H1 (cell line): ENCODE measurements at regions not wholly inside any gene's neighbourhood (a gene's known extent, or its start where the extent isn't known, plus 50 kb on each side); places are given as distances from the start of the nearest gene placed in this dataset.

Source experiments
- CTCF ChIA-PET: fragments of 300-600 bp; sonication (Branson Sonifier 250); formaldehyde crosslinking; loops from one replicate; lab custom pipeline; 2021; ENCODE audit not compliant: partially characterized antibody; lab: Charles Lee
- POLR2A ChIA-PET: fragments of 300-600 bp; sonication (Branson Sonifier 250); formaldehyde crosslinking; loops from one replicate; lab custom pipeline; 2021; ENCODE audit warnings: inconsistent platforms; ENCODE audit not compliant: partially characterized antibody; lab: Charles Lee
- DNase-seq, 2 experiments: peaks; one replicate each; pipeline versions ENCODE4 v3.0.0 to v3.0.0-alpha.2; 2010 to 2022; ENCODE audit warnings: low spot score in 2 of 2, low read depth in 1 of 2, mixed read lengths in 1 of 2
- FAIRE-seq: peaks from 2 replicates; lab custom pipeline; 2011; peaks lifted over from hg19 to GRCh38; lab: Jason Lieb, UNC
- H2AFZ ChIP-seq: 2 replicates; pipeline ENCODE4 v1.8.1; 2012; ENCODE audit warnings: low read length, inconsistent platforms
- H2AK5ac ChIP-seq: 2 replicates; pipeline ENCODE4 v1.6.1; 2013; ENCODE audit warnings: low read depth, low read length
- H2BK120ac ChIP-seq: replicated peaks from 2 replicates; pipeline ENCODE3; 2013; ENCODE audit warnings: low read depth, low read length, inconsistent platforms
- H2BK12ac ChIP-seq: 2 replicates; pipeline ENCODE4 v1.6.1; 2013; ENCODE audit warnings: low read depth, low read length
- H2BK15ac ChIP-seq: 2 replicates; pipeline ENCODE4 v1.6.1; 2013; ENCODE audit warnings: low read length
- H2BK20ac ChIP-seq: 2 replicates; pipeline ENCODE4 v1.6.1; 2013; ENCODE audit warnings: low read length
- H2BK5ac ChIP-seq: 2 replicates; pipeline ENCODE4 v1.6.1; 2013; ENCODE audit warnings: low read depth, low read length
- H3K14ac ChIP-seq: 2 replicates; pipeline ENCODE4 v1.6.1; 2013; ENCODE audit warnings: inconsistent platforms; ENCODE audit not compliant: insufficient read length
- H3K18ac ChIP-seq: 2 replicates; pipeline ENCODE4 v1.6.1; 2013; ENCODE audit warnings: low read length; ENCODE audit errors: extremely low read depth
- H3K23ac ChIP-seq: 2 replicates; pipeline ENCODE4 v1.6.1; 2013; ENCODE audit warnings: inconsistent platforms; ENCODE audit not compliant: insufficient read length
- H3K23me2 ChIP-seq: 2 replicates; pipeline ENCODE4 v1.6.1; 2013; ENCODE audit warnings: low read depth, low read length
- H3K27ac ChIP-seq: 2 replicates; pipeline ENCODE4 v1.6.1; 2011; ENCODE audit warnings: low read depth, low read length, inconsistent platforms
- H3K27me3 ChIP-seq, 4 experiments: replicated peaks in 1 of 4; 1 replicate in 1 of 4; 2 replicates in 3 of 4; pipeline versions ENCODE4 v1.6.1 to v1.8.1; 2011 to 2013; ENCODE audit warnings: low read length in 3 of 4, mild to moderate bottlenecking in 3 of 4, inconsistent platforms in 2 of 4, mixed read lengths in 2 of 4, moderate library complexity in 1 of 4; ENCODE audit not compliant: control insufficient read depth in 3 of 4, insufficient read depth in 3 of 4; ENCODE audit errors: extremely low read depth in 1 of 4
- H3K36me3 ChIP-seq, 4 experiments: 2 replicates each; pipeline versions ENCODE4 v1.6.1 to v1.8.1; 2011 to 2013; ENCODE audit warnings: mild to moderate bottlenecking in 4 of 4, low read length in 3 of 4, moderate library complexity in 2 of 4, control low read depth in 1 of 4, inconsistent platforms in 1 of 4; ENCODE audit not compliant: insufficient read depth in 4 of 4, control insufficient read depth in 2 of 4
- H3K4ac ChIP-seq: replicated peaks from 2 replicates; pipeline ENCODE3; 2013; ENCODE audit warnings: low read length, low read depth, mixed read lengths, inconsistent platforms; ENCODE audit not compliant: insufficient read length
- H3K4me1 ChIP-seq, 4 experiments: replicated peaks in 1 of 4; 1 replicate in 1 of 4; 2 replicates in 3 of 4; pipeline versions ENCODE4 v1.6.1 to v1.8.1; 2011 to 2013; ENCODE audit warnings: low read length in 3 of 4, inconsistent platforms in 2 of 4, mixed read lengths in 1 of 4; ENCODE audit not compliant: insufficient read depth in 4 of 4, control insufficient read depth in 3 of 4
- H3K4me2 ChIP-seq, 2 experiments: 2 replicates each; pipeline versions ENCODE4 v1.6.1 to v1.8.1; 2011 to 2013; ENCODE audit warnings: low read depth in 2 of 2, low read length in 2 of 2, control low read depth in 1 of 2, inconsistent platforms in 1 of 2, mild to moderate bottlenecking in 1 of 2; ENCODE audit not compliant: insufficient read depth in 1 of 2
- H3K4me3 ChIP-seq, 4 experiments: fragments of 200-600, 300-600 bp in 1 of 4; sonication (generic), shearing (Covaris generic), sonication (Bioruptor Twin) in 1 of 4; 2 replicates each; pipeline versions ENCODE4 v1.5.1 to v1.8.1; 2011 to 2016; ENCODE audit warnings: low read length in 4 of 4, low read depth in 3 of 4, control low read depth in 2 of 4, inconsistent platforms in 2 of 4, mild to moderate bottlenecking in 2 of 4, mixed read lengths in 1 of 4, moderate library complexity in 1 of 4; ENCODE audit not compliant: insufficient read depth in 2 of 4; ENCODE audit errors: extremely low read depth in 1 of 4
- H3K56ac ChIP-seq: replicated peaks from 2 replicates; pipeline ENCODE3; 2013; ENCODE audit warnings: low read depth, mild to moderate bottlenecking, mixed read lengths, low read length, inconsistent platforms; ENCODE audit not compliant: insufficient read length
- H3K79me1 ChIP-seq: 2 replicates; pipeline ENCODE4 v1.6.1; 2013; ENCODE audit warnings: low read depth, low read length, control low read depth
- H3K79me2 ChIP-seq, 2 experiments: 2 replicates each; pipeline versions ENCODE4 v1.6.1 to v1.8.1; 2012 to 2013; ENCODE audit warnings: low read length in 2 of 2, mild to moderate bottlenecking in 2 of 2, inconsistent platforms in 1 of 2; ENCODE audit not compliant: insufficient read depth in 2 of 2, control insufficient read depth in 1 of 2
- H3K9ac ChIP-seq, 4 experiments: replicated peaks in 1 of 4; 1 replicate in 1 of 4; 2 replicates in 3 of 4; pipeline versions ENCODE4 v1.6.1 to v1.8.1; 2011 to 2013; ENCODE audit warnings: low read depth in 3 of 4, low read length in 3 of 4, control low read depth in 2 of 4, mild to moderate bottlenecking in 2 of 4, moderate library complexity in 2 of 4, inconsistent platforms in 1 of 4; ENCODE audit errors: extremely low read depth in 1 of 4
- H3K9me3 ChIP-seq, 2 experiments: 2 replicates each; pipeline versions ENCODE4 v1.6.1 to v1.8.1; 2012 to 2013; ENCODE audit warnings: mild to moderate bottlenecking in 2 of 2, moderate library complexity in 2 of 2, control low read depth in 1 of 2, inconsistent platforms in 1 of 2, low read depth in 1 of 2, low read length in 1 of 2, mixed read lengths in 1 of 2; ENCODE audit not compliant: insufficient read depth in 2 of 2
- H4K20me1 ChIP-seq, 2 experiments: replicated peaks in 1 of 2; 2 replicates each; pipeline versions ENCODE3 to v1.8.1; 2011 to 2013; ENCODE audit warnings: inconsistent platforms in 2 of 2, low read length in 2 of 2, mild to moderate bottlenecking in 1 of 2; ENCODE audit not compliant: insufficient read depth in 2 of 2, control insufficient read depth in 1 of 2
- H4K5ac ChIP-seq: 2 replicates; pipeline ENCODE4 v1.6.1; 2013; ENCODE audit warnings: low read length, low read depth, mixed read lengths, inconsistent platforms; ENCODE audit not compliant: insufficient read length
- H4K8ac ChIP-seq: 2 replicates; pipeline ENCODE4 v1.8.0; 2013; ENCODE audit warnings: mild to moderate bottlenecking, moderate library complexity, low read length, inconsistent platforms; ENCODE audit not compliant: insufficient read depth; ENCODE audit errors: extremely low read depth
- H4K91ac ChIP-seq: replicated peaks from 2 replicates; pipeline ENCODE3; 2013; ENCODE audit warnings: low read length, mixed read lengths, inconsistent platforms; ENCODE audit not compliant: insufficient read length
- ATF2 ChIP-seq: IDR thresholded peaks from 2 replicates; pipeline ENCODE4 v1.6.1; 2012; ENCODE audit warnings: low read length, inconsistent platforms
- CHD2 ChIP-seq: IDR thresholded peaks from 2 replicates; pipeline ENCODE4 v1.6.1; 2012; ENCODE audit warnings: low read length, improper control_type of control experiment
- HDAC6 ChIP-seq: IDR thresholded peaks from one replicate; pipeline ENCODE4 v1.7.1; 2012; ENCODE audit warnings: low read depth, mild to moderate bottlenecking, inconsistent platforms, low read length, moderate library complexity
- SIRT6 ChIP-seq: IDR thresholded peaks from one replicate; pipeline ENCODE4 v1.7.1; 2012; ENCODE audit warnings: low read length, inconsistent platforms
- WGBS, 2 experiments: shearing (Covaris generic) in 1 of 2; methylation state at CpG; one replicate each; pipeline versions ENCODE4 v1.1.6 to v1.1.7; 2013 to 2015; ENCODE audit warnings: low lambda C conversion rate in 2 of 2, mixed read lengths in 2 of 2, inconsistent platforms in 1 of 2, low coverage in 1 of 2, missing lambda C conversion rate in 1 of 2; ENCODE audit not compliant: insufficient replicate concordance in 2 of 2, insufficient coverage in 1 of 2, insufficient read length in 1 of 2; ENCODE audit errors: extremely low coverage in 1 of 2, missing lambda C conversion rate in 1 of 2; 5-methylcytosine and 5-hydroxymethylcytosine counted together

GRCh38 chr9:108475813-108476212 lies 380.0 kb downstream of the ACTL7B start:
- H4K91ac ChIP-seq = no peak overlapping the region
- H3K23me2 ChIP-seq = no peaks in the 10 kb centered on the region
- H3K9ac ChIP-seq = no peak overlapping the region
- H3K4me3 ChIP-seq = no peak overlapping the region
- H3K36me3 ChIP-seq = no peaks in the 10 kb centered on the region
- H2BK120ac ChIP-seq = no peak overlapping the region
- CTCF ChIA-PET = no interaction called here
- no peak overlapping the region for H2BK5ac ChIP-seq
- H2AK5ac ChIP-seq = no peak overlapping the region
- no peak overlapping the region for H3K4me2 ChIP-seq
- H2BK12ac ChIP-seq = no peak overlapping the region
- no peak overlapping the region for H3K56ac ChIP-seq
- H3K79me1 ChIP-seq = no peaks in the 10 kb centered on the region
- no peak overlapping the region for H4K8ac ChIP-seq
- H4K5ac ChIP-seq = no peak overlapping the region
- H2BK20ac ChIP-seq = no peak overlapping the region
- H3K18ac ChIP-seq = no peak overlapping the region
- H3K79me2 ChIP-seq = no peaks in the 10 kb centered on the region
- H3K4ac ChIP-seq = no peak overlapping the region
- H4K20me1 ChIP-seq = no peaks in the 10 kb centered on the region
- POLR2A ChIA-PET = no interaction called here
- H3K27ac ChIP-seq = no peak overlapping the region
- TF ChIP-seq SIRT6 (no peak), HDAC6 (no peak), ATF2 (no peak), CHD2 (no peak)
- TF ChIP-seq, all 59 proteins: peak for 0
- H3K14ac ChIP-seq = no peak overlapping the region
- WGBS, 2 experiments = 95% methylated on average over 2 of the region's 2 CpGs; no CpG with 5 or more reads in 1 of the 2 experiments
- H2BK15ac ChIP-seq = no peak overlapping the region
- H3K9me3 ChIP-seq = no peaks in the 10 kb centered on the region
- no peak overlapping the region for H2AFZ ChIP-seq
- DNase-seq (no peak), FAIRE-seq (no peak)
- H3K4me1 ChIP-seq = peaks cover 0 to 6% (median 2%) of the 10 kb centered on the region in 4 experiments; a peak in 1 of 7 replicates
- no peak overlapping the region for H3K23ac ChIP-seq
- H3K27me3 ChIP-seq = no peaks in the 10 kb centered on the region
